Lower leg skin (tissue), 3 donors: ENCODE measurements at regions not wholly inside any gene's neighbourhood (a gene's known extent, or its start where the extent isn't known, plus 50 kb on each side); places are given as distances from the start of the nearest gene placed in this dataset.

Experiments used
- POLR2A ChIP-seq, 2 donors: fragments of 450-650 bp; IDR thresholded peaks; one replicate each; pipeline ENCODE4 v1.6.1; 2016 to 2017; ENCODE audit warnings: antibody characterized with exemption in 2 of 2, mild to moderate bottlenecking in 1 of 2, moderate library complexity in 1 of 2
- TF ChIP-seq, protein P1 (sequence below), 3 donors: fragments of 450-650 bp; IDR thresholded peaks; one replicate each; pipeline ENCODE4 v1.5.1; 2016; ENCODE audit warnings: antibody characterized with exemption in 3 of 3, mild to moderate bottlenecking in 3 of 3, moderate library complexity in 2 of 3

DNA sequence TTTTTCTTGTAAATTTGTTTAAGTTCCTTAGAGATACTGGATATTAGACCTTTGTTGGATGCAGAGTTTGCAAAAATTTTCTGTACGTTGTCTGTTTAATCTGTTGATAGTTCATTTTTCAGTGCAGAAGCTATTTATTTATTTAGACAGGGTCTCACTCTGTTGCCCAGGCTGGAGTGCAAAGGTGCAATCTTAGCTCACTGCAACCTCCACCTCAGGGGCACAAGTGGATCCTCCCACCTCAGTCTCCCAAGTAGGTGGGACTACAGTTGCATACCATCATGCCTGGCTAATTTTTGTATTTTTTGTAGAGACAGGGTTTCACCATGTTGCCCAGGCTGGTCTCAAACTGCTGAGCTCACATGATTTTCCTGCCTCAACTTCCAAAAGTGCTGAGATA, 568.2 kb upstream of the REG3G start:
- TF ChIP-seq, protein P1, sequence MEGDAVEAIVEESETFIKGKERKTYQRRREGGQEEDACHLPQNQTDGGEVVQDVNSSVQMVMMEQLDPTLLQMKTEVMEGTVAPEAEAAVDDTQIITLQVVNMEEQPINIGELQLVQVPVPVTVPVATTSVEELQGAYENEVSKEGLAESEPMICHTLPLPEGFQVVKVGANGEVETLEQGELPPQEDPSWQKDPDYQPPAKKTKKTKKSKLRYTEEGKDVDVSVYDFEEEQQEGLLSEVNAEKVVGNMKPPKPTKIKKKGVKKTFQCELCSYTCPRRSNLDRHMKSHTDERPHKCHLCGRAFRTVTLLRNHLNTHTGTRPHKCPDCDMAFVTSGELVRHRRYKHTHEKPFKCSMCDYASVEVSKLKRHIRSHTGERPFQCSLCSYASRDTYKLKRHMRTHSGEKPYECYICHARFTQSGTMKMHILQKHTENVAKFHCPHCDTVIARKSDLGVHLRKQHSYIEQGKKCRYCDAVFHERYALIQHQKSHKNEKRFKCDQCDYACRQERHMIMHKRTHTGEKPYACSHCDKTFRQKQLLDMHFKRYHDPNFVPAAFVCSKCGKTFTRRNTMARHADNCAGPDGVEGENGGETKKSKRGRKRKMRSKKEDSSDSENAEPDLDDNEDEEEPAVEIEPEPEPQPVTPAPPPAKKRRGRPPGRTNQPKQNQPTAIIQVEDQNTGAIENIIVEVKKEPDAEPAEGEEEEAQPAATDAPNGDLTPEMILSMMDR (IDR thresholded peaks at IDR 0.05) = no peak
- TF ChIP-seq POLR2A (IDR thresholded peaks at IDR 0.05) = no peak
